ENCODE measurements at regions not wholly inside any gene's neighbourhood (a gene's known extent, or its start where the extent isn't known, plus 50 kb on each side); places are given as distances from the start of the nearest gene placed in this dataset.
"Not testable (repeated sequence)": the region's sequence is repeated elsewhere in the genome, so short reads cannot be mapped to it uniquely, and the experiment has no call there.

DNA sequence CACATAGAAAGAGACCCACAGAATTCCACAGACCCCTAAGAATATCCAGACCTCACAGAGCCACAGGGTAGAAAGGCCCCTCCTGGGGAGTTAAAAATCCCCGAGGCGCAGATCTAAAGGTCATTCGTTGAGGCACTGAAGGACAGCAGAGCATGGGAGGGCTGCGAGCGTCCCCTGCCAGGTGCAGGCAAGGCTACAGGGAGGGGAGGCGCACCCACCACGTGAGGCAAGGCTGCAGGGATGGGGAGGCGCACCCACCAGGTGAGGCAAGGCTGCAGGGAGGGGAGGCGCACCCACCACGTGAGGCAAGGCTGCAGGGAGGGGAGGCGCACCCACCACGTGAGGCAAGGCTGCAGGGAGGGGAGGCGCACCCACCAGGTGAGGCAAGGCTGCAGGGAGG lies 785.6 kb upstream of the FRG1 start:
- TF ChIP-seq, protein P1, sequence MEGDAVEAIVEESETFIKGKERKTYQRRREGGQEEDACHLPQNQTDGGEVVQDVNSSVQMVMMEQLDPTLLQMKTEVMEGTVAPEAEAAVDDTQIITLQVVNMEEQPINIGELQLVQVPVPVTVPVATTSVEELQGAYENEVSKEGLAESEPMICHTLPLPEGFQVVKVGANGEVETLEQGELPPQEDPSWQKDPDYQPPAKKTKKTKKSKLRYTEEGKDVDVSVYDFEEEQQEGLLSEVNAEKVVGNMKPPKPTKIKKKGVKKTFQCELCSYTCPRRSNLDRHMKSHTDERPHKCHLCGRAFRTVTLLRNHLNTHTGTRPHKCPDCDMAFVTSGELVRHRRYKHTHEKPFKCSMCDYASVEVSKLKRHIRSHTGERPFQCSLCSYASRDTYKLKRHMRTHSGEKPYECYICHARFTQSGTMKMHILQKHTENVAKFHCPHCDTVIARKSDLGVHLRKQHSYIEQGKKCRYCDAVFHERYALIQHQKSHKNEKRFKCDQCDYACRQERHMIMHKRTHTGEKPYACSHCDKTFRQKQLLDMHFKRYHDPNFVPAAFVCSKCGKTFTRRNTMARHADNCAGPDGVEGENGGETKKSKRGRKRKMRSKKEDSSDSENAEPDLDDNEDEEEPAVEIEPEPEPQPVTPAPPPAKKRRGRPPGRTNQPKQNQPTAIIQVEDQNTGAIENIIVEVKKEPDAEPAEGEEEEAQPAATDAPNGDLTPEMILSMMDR (IDR thresholded peaks at IDR 0.05) = not testable (repeated sequence)
- not testable (repeated sequence) for TF ChIP-seq POLR2AphosphoS5, POLR2A (IDR thresholded peaks at IDR 0.05)
